GM23338 (cell line): ENCODE measurements at regions not wholly inside any gene's neighbourhood (a gene's known extent, or its start where the extent isn't known, plus 50 kb on each side); places are given as distances from the start of the nearest gene placed in this dataset.

Experiments
- ATAC-seq: fragments of 200-7000 bp; cut with Tn5 transposase; 3 replicates; pipeline ENCODE4 v1.9.1; 2020
- DNase-seq: peaks from one replicate; pipeline ENCODE4 v3.0.0-alpha.2; 2015; ENCODE audit warnings: low spot score
- H2AFZ ChIP-seq: fragments of 200-600 bp; sonication (generic); 2 replicates; pipeline ENCODE4 v1.8.0; 2016; ENCODE audit warnings: antibody characterized with exemption, mild to moderate bottlenecking, moderate library complexity
- H3F3A ChIP-seq: fragments of 200-600 bp; sonication (generic); replicated peaks from 2 replicates; pipeline ENCODE4 v1.8.0; 2017; ENCODE audit warnings: antibody characterized with exemption, mixed run types, low read depth
- H3K27ac ChIP-seq: fragments of 200-600 bp; sonication (generic); 2 replicates; pipeline ENCODE4 v1.6.1; 2016; ENCODE audit warnings: low read depth
- H3K27me3 ChIP-seq: fragments of 200-600 bp; sonication (generic); 2 replicates; pipeline ENCODE4 v1.8.0; 2016; ENCODE audit warnings: mild to moderate bottlenecking, mixed run types, moderate library complexity; ENCODE audit not compliant: insufficient read depth
- H3K36me3 ChIP-seq: fragments of 200-600 bp; sonication (generic); 2 replicates; pipeline ENCODE4 v1.8.0; 2016; ENCODE audit warnings: mild to moderate bottlenecking; ENCODE audit not compliant: insufficient read depth
- H3K4me1 ChIP-seq: fragments of 200-600 bp; sonication (generic); 2 replicates; pipeline ENCODE4 v1.8.0; 2016; ENCODE audit warnings: mild to moderate bottlenecking, moderate library complexity; ENCODE audit not compliant: insufficient read depth
- H3K4me2 ChIP-seq: fragments of 200-600 bp; sonication (generic); 2 replicates; pipeline ENCODE4 v1.7.1; 2017; ENCODE audit warnings: mixed run types
- H3K4me3 ChIP-seq: fragments of 200-600 bp; sonication (generic); 2 replicates; pipeline ENCODE4 v1.6.1; 2016; ENCODE audit warnings: mixed run types
- H3K79me2 ChIP-seq: fragments of 200-600 bp; sonication (generic); replicated peaks from 2 replicates; pipeline ENCODE4 v1.8.0; 2017; ENCODE audit warnings: mild to moderate bottlenecking; ENCODE audit not compliant: insufficient read depth
- H3K9me2 ChIP-seq: fragments of 200-600 bp; sonication (generic); 2 replicates; pipeline ENCODE4 v1.8.0; 2017; ENCODE audit not compliant: insufficient read depth
- H4K20me1 ChIP-seq: fragments of 200-600 bp; sonication (generic); replicated peaks from 2 replicates; pipeline ENCODE4 v1.8.0; 2017; ENCODE audit warnings: mild to moderate bottlenecking; ENCODE audit not compliant: insufficient read depth
- H3K27ac Mint-ChIP-seq: 2 replicates; pipeline ENCODE4 v1.8.0; 2020; ENCODE audit warnings: inconsistent platforms, mild to moderate bottlenecking, moderate library complexity, mixed read lengths
- H3K27me3 Mint-ChIP-seq: 3 replicates; pipeline ENCODE4 v1.8.0; 2022; ENCODE audit warnings: low read depth, mild to moderate bottlenecking, moderate library complexity, mixed read lengths, inconsistent platforms; ENCODE audit not compliant: insufficient read depth, poor library complexity
- H3K36me3 Mint-ChIP-seq: 3 replicates; pipeline ENCODE4 v1.8.0; 2021; ENCODE audit warnings: low read depth, mild to moderate bottlenecking, inconsistent platforms, moderate library complexity, mixed read lengths
- H3K4me1 Mint-ChIP-seq: 3 replicates; pipeline ENCODE4 v1.8.0; 2020; ENCODE audit warnings: mild to moderate bottlenecking, inconsistent platforms, mixed read lengths
- H3K4me3 Mint-ChIP-seq: 3 replicates; pipeline ENCODE4 v1.8.0; 2021; ENCODE audit warnings: moderate library complexity, mild to moderate bottlenecking, inconsistent platforms, mixed read lengths
- H3K9me3 Mint-ChIP-seq: 3 replicates; pipeline ENCODE4 v1.8.0; 2020; ENCODE audit warnings: moderate library complexity, mild to moderate bottlenecking, inconsistent platforms, mixed read lengths
- CREB1 ChIP-seq: fragments of 250-450 bp; sonication (Bioruptor Pico); IDR thresholded peaks from 2 replicates; pipeline ENCODE4 v1.5.0; 2020; ENCODE audit warnings: low read depth, mild to moderate bottlenecking, moderate library complexity
- EZH2 ChIP-seq: fragments of 200-600 bp; sonication (generic); IDR thresholded peaks from one replicate; pipeline ENCODE4 v1.8.0; 2017; ENCODE audit warnings: antibody characterized with exemption, mild to moderate bottlenecking, low read depth; ENCODE audit not compliant: unreplicated experiment
- EZH2phosphoT487 ChIP-seq: fragments of 200-600 bp; sonication (generic); IDR thresholded peaks from one replicate; pipeline ENCODE4 v1.8.1; 2018; ENCODE audit warnings: antibody characterized with exemption; ENCODE audit not compliant: unreplicated experiment
- JUNB ChIP-seq: IDR thresholded peaks from one replicate; pipeline ENCODE4 v1.6.1; 2016; ENCODE audit warnings: antibody characterized with exemption; ENCODE audit not compliant: unreplicated experiment
- NANOG ChIP-seq: IDR thresholded peaks from 2 replicates; pipeline ENCODE4 v1.6.1; 2016; ENCODE audit warnings: antibody characterized with exemption, borderline replicate concordance
- POLR2AphosphoS5 ChIP-seq: IDR thresholded peaks from 2 replicates; pipeline ENCODE4 v1.6.1; 2016; ENCODE audit warnings: antibody characterized with exemption, low read depth
- STAT1 ChIP-seq: IDR thresholded peaks from one replicate; pipeline ENCODE4 v1.6.1; 2016; ENCODE audit warnings: antibody characterized with exemption; ENCODE audit not compliant: unreplicated experiment
- ZNF114 ChIP-seq: fragments of 250-450 bp; sonication (Bioruptor Pico); IDR thresholded peaks from 2 replicates; pipeline ENCODE4 v1.5.0; 2020; ENCODE audit warnings: mild to moderate bottlenecking, moderate library complexity
- ZNF331 ChIP-seq: fragments of 250-450 bp; sonication (Bioruptor Pico); IDR thresholded peaks from 2 replicates; pipeline ENCODE4 v1.5.0; 2020; ENCODE audit warnings: low read depth, mild to moderate bottlenecking, moderate library complexity
- TF ChIP-seq, protein P1 (sequence below), 2 experiments: fragments of 200-600 bp in 1 of 2; sonication (generic) in 1 of 2; conservative IDR thresholded peaks; 2 replicates each; pipeline versions ENCODE4 v1.5.1 to v1.6.1; 2016 to 2017; ENCODE audit warnings: antibody characterized with exemption in 2 of 2, low read depth in 2 of 2, mild to moderate bottlenecking in 2 of 2, moderate library complexity in 1 of 2
- TF ChIP-seq, protein P2 (sequence below): IDR thresholded peaks from 2 replicates; pipeline ENCODE4 v1.6.1; 2016; ENCODE audit warnings: antibody characterized with exemption
- TF ChIP-seq, protein P3 (sequence below): IDR thresholded peaks from one replicate; pipeline ENCODE4 v1.6.1; 2018; ENCODE audit warnings: antibody characterized with exemption; ENCODE audit not compliant: unreplicated experiment
- TF ChIP-seq, protein P4 (sequence below): fragments of 250-450 bp; sonication (Bioruptor Pico); IDR thresholded peaks from 2 replicates; pipeline ENCODE4 v1.5.0; 2020; ENCODE audit warnings: mild to moderate bottlenecking, moderate library complexity

DNA sequence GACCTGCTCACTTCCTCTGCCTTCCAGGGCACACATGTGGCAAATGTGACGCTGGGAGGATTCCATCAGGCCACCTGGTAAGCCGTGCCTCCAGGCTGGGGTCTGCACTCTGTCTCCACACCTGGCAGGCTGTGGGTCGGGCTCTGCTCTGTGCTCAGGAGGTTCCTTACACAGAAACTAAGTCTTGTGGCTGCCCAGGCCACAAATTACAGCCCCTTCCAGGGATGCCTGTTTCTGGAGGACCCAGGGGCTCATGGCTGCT, 58.2 kb downstream of the RMI2 start:
- Histone ChIP-seq H3K4me2 (no peak overlapping the region), H3F3A (no peaks in the 10 kb centered on the region), H3K79me2 (no peaks in the 10 kb centered on the region), H4K20me1 (no peaks in the 10 kb centered on the region), H3K36me3 (no peaks in the 10 kb centered on the region), H3K4me1 (no peaks in the 10 kb centered on the region), H3K4me3 (no peak overlapping the region), H2AFZ (no peak overlapping the region), H3K27ac (no peak overlapping the region), H3K9me2 (no peaks in the 10 kb centered on the region), H3K27me3 (no peaks in the 10 kb centered on the region)
- no peak for DNase-seq
- no peak for TF ChIP-seq ZNF331
- no peak for TF ChIP-seq CREB1 (CRISPR knock-in tag)
- TF ChIP-seq, protein P1, sequence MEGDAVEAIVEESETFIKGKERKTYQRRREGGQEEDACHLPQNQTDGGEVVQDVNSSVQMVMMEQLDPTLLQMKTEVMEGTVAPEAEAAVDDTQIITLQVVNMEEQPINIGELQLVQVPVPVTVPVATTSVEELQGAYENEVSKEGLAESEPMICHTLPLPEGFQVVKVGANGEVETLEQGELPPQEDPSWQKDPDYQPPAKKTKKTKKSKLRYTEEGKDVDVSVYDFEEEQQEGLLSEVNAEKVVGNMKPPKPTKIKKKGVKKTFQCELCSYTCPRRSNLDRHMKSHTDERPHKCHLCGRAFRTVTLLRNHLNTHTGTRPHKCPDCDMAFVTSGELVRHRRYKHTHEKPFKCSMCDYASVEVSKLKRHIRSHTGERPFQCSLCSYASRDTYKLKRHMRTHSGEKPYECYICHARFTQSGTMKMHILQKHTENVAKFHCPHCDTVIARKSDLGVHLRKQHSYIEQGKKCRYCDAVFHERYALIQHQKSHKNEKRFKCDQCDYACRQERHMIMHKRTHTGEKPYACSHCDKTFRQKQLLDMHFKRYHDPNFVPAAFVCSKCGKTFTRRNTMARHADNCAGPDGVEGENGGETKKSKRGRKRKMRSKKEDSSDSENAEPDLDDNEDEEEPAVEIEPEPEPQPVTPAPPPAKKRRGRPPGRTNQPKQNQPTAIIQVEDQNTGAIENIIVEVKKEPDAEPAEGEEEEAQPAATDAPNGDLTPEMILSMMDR (conservative IDR thresholded peaks at IDR 0.05; ENCODE audit: low read depth in 2 of 2): no peak
- TF ChIP-seq, protein P2, sequence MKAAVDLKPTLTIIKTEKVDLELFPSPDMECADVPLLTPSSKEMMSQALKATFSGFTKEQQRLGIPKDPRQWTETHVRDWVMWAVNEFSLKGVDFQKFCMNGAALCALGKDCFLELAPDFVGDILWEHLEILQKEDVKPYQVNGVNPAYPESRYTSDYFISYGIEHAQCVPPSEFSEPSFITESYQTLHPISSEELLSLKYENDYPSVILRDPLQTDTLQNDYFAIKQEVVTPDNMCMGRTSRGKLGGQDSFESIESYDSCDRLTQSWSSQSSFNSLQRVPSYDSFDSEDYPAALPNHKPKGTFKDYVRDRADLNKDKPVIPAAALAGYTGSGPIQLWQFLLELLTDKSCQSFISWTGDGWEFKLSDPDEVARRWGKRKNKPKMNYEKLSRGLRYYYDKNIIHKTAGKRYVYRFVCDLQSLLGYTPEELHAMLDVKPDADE: no peak
- no peak for TF ChIP-seq ZNF114 (CRISPR knock-in tag)
- no peak for TF ChIP-seq POLR2AphosphoS5
- TF ChIP-seq, protein P3, sequence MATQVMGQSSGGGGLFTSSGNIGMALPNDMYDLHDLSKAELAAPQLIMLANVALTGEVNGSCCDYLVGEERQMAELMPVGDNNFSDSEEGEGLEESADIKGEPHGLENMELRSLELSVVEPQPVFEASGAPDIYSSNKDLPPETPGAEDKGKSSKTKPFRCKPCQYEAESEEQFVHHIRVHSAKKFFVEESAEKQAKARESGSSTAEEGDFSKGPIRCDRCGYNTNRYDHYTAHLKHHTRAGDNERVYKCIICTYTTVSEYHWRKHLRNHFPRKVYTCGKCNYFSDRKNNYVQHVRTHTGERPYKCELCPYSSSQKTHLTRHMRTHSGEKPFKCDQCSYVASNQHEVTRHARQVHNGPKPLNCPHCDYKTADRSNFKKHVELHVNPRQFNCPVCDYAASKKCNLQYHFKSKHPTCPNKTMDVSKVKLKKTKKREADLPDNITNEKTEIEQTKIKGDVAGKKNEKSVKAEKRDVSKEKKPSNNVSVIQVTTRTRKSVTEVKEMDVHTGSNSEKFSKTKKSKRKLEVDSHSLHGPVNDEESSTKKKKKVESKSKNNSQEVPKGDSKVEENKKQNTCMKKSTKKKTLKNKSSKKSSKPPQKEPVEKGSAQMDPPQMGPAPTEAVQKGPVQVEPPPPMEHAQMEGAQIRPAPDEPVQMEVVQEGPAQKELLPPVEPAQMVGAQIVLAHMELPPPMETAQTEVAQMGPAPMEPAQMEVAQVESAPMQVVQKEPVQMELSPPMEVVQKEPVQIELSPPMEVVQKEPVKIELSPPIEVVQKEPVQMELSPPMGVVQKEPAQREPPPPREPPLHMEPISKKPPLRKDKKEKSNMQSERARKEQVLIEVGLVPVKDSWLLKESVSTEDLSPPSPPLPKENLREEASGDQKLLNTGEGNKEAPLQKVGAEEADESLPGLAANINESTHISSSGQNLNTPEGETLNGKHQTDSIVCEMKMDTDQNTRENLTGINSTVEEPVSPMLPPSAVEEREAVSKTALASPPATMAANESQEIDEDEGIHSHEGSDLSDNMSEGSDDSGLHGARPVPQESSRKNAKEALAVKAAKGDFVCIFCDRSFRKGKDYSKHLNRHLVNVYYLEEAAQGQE: no peak
- TF ChIP-seq STAT1: no peak
- no peak for TF ChIP-seq EZH2phosphoT487
- no peak for TF ChIP-seq JUNB
- TF ChIP-seq, protein P4, sequence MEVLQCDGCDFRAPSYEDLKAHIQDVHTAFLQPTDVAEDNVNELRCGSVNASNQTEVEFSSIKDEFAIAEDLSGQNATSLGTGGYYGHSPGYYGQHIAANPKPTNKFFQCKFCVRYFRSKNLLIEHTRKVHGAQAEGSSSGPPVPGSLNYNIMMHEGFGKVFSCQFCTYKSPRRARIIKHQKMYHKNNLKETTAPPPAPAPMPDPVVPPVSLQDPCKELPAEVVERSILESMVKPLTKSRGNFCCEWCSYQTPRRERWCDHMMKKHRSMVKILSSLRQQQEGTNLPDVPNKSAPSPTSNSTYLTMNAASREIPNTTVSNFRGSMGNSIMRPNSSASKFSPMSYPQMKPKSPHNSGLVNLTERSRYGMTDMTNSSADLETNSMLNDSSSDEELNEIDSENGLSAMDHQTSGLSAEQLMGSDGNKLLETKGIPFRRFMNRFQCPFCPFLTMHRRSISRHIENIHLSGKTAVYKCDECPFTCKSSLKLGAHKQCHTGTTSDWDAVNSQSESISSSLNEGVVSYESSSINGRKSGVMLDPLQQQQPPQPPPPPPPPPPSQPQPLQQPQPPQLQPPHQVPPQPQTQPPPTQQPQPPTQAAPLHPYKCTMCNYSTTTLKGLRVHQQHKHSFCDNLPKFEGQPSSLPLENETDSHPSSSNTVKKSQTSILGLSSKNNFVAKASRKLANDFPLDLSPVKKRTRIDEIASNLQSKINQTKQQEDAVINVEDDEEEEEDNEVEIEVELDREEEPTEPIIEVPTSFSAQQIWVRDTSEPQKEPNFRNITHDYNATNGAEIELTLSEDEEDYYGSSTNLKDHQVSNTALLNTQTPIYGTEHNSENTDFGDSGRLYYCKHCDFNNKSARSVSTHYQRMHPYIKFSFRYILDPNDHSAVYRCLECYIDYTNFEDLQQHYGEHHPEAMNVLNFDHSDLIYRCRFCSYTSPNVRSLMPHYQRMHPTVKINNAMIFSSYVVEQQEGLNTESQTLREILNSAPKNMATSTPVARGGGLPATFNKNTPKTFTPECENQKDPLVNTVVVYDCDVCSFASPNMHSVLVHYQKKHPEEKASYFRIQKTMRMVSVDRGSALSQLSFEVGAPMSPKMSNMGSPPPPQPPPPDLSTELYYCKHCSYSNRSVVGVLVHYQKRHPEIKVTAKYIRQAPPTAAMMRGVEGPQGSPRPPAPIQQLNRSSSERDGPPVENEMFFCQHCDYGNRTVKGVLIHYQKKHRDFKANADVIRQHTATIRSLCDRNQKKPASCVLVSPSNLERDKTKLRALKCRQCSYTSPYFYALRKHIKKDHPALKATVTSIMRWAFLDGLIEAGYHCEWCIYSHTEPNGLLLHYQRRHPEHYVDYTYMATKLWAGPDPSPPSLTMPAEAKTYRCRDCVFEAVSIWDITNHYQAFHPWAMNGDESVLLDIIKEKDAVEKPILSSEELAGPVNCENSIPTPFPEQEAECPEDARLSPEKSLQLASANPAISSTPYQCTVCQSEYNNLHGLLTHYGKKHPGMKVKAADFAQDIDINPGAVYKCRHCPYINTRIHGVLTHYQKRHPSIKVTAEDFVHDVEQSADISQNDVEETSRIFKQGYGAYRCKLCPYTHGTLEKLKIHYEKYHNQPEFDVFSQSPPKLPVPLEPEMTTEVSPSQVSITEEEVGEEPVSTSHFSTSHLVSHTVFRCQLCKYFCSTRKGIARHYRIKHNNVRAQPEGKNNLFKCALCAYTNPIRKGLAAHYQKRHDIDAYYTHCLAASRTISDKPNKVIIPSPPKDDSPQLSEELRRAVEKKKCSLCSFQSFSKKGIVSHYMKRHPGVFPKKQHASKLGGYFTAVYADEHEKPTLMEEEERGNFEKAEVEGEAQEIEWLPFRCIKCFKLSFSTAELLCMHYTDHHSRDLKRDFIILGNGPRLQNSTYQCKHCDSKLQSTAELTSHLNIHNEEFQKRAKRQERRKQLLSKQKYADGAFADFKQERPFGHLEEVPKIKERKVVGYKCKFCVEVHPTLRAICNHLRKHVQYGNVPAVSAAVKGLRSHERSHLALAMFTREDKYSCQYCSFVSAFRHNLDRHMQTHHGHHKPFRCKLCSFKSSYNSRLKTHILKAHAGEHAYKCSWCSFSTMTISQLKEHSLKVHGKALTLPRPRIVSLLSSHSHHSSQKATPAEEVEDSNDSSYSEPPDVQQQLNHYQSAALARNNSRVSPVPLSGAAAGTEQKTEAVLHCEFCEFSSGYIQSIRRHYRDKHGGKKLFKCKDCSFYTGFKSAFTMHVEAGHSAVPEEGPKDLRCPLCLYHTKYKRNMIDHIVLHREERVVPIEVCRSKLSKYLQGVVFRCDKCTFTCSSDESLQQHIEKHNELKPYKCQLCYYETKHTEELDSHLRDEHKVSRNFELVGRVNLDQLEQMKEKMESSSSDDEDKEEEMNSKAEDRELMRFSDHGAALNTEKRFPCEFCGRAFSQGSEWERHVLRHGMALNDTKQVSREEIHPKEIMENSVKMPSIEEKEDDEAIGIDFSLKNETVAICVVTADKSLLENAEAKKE: no peak
- TF ChIP-seq EZH2: no peak
- TF ChIP-seq NANOG: no peak
- peaks cover 17% of the 10 kb centered on the region for H3K27me3 Mint-ChIP-seq
- H3K4me1 Mint-ChIP-seq: no peaks in the 10 kb centered on the region; the same call in 2 of the 3 replicates
- H3K9me3 Mint-ChIP-seq: peaks cover 6% of the 10 kb centered on the region; the same call in 1 of the 3 replicates
- no peak for ATAC-seq
- no peak overlapping the region for H3K27ac Mint-ChIP-seq
- H3K36me3 Mint-ChIP-seq: no peaks in the 10 kb centered on the region
- H3K4me3 Mint-ChIP-seq: no peak overlapping the region
